Neural cell (in vitro differentiated cells): ENCODE measurements at regions not wholly inside any gene's neighbourhood (a gene's known extent, or its start where the extent isn't known, plus 50 kb on each side); places are given as distances from the start of the nearest gene placed in this dataset.

Experiments
- EP300 ChIP-seq: fragments of 450-650 bp; conservative IDR thresholded peaks from 2 replicates; pipeline ENCODE4 v1.6.1; 2014; ENCODE audit warnings: antibody characterized with exemption, mild to moderate bottlenecking, moderate library complexity; ENCODE audit not compliant: poor library complexity, severe bottlenecking
- EZH2 ChIP-seq: fragments of 200-600, 300-800 bp; shearing (Covaris generic), sonication (generic); IDR thresholded peaks from 2 replicates; pipeline ENCODE4 v1.6.1; 2014; ENCODE audit warnings: antibody characterized with exemption, low read length, borderline replicate concordance, mild to moderate bottlenecking; ENCODE audit not compliant: insufficient read depth, poor library complexity, severe bottlenecking
- POLR2AphosphoS5 ChIP-seq: IDR thresholded peaks from 2 replicates; pipeline ENCODE4 v1.6.1; 2012
- RAD21 ChIP-seq: fragments of 450-650 bp; conservative IDR thresholded peaks from 2 replicates; pipeline ENCODE4 v1.6.1; 2014; ENCODE audit warnings: antibody characterized with exemption, mild to moderate bottlenecking, moderate library complexity
- REST ChIP-seq: IDR thresholded peaks from 2 replicates; pipeline ENCODE4 v1.6.1; 2012; ENCODE audit warnings: borderline replicate concordance
- SMC3 ChIP-seq: fragments of 450-650 bp; conservative IDR thresholded peaks from 2 replicates; pipeline ENCODE4 v1.6.1; 2014; ENCODE audit warnings: antibody characterized with exemption, mild to moderate bottlenecking, moderate library complexity; ENCODE audit not compliant: poor library complexity
- TAF1 ChIP-seq: IDR thresholded peaks from 2 replicates; pipeline ENCODE4 v1.6.1; 2012; ENCODE audit warnings: low read depth
- TF ChIP-seq, protein P1 (sequence below): fragments of 450-650 bp; IDR thresholded peaks from 2 replicates; pipeline ENCODE4 v1.5.1; 2014; ENCODE audit warnings: antibody characterized with exemption, mild to moderate bottlenecking, moderate library complexity; ENCODE audit not compliant: poor library complexity, severe bottlenecking

DNA sequence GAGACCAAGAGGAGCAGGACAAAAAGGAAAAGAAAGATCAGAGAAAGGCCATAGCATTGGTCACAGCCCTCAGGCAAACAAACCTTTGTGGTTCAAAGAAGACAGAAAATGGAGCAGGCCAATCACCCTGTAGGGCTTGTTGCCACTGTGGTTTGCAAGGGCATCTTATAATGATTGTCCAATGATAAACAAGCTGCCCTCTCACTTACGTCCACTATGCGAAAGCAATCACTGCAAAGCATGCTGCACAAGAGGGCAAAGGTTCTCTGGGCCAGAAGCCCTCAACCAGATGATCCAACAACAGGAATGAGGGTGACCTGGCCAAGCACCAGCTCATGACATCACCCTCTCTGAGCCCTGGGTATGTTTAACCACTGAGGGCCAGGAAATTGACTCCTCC, 360.9 kb upstream of the HSFY2 start:
- TF ChIP-seq, protein P1, sequence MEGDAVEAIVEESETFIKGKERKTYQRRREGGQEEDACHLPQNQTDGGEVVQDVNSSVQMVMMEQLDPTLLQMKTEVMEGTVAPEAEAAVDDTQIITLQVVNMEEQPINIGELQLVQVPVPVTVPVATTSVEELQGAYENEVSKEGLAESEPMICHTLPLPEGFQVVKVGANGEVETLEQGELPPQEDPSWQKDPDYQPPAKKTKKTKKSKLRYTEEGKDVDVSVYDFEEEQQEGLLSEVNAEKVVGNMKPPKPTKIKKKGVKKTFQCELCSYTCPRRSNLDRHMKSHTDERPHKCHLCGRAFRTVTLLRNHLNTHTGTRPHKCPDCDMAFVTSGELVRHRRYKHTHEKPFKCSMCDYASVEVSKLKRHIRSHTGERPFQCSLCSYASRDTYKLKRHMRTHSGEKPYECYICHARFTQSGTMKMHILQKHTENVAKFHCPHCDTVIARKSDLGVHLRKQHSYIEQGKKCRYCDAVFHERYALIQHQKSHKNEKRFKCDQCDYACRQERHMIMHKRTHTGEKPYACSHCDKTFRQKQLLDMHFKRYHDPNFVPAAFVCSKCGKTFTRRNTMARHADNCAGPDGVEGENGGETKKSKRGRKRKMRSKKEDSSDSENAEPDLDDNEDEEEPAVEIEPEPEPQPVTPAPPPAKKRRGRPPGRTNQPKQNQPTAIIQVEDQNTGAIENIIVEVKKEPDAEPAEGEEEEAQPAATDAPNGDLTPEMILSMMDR = no peak
- TF ChIP-seq TAF1 (no peak), RAD21 (no peak), REST (no peak), EP300 (no peak), EZH2 (no peak), SMC3 (no peak), POLR2AphosphoS5 (no peak)
